ENCODE measurements at regions not wholly inside any gene's neighbourhood (a gene's known extent, or its start where the extent isn't known, plus 50 kb on each side); places are given as distances from the start of the nearest gene placed in this dataset.

DNA sequence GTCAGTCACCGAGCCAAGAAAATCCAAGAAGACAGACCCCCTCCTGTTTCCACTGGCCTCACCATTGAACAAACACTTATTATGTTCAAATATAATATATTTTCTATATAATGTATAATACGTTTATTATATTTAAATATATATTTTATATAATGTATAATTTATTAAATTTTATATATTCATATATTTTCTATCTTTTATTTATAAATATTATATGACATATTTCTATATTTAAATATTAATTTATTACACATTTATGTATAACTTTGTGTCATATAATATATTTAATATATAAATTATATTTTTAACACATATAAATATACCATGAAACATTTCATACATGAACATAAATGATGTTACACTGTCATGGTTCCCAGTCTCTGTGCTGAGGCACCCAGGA lies 60.9 kb upstream of the RMDN2 start:
- DNase-seq (ENCODE audit: low read depth): no peak

DNA sequence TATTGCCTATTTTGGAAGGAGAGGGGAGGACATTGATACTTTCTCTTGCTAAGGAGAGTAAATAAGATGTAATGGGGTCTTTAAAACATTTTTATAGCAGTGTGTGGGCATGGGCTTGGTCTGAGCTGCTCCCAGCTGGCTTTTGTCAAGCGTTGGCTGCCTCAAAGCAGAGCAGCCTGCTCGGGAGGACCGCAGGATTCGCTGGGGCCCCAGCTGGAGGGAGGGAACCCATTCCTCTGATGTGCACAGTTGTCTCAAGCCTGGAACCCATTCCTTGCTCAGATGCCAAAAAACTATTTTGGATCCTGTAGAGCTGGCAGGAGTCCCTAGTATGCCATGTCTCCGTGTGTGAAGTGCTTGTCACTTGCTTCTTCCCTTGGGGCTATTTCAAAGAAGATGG lies 59.4 kb upstream of the RMDN2 start:
- DNase-seq (ENCODE audit: low read depth): no peak

DNA sequence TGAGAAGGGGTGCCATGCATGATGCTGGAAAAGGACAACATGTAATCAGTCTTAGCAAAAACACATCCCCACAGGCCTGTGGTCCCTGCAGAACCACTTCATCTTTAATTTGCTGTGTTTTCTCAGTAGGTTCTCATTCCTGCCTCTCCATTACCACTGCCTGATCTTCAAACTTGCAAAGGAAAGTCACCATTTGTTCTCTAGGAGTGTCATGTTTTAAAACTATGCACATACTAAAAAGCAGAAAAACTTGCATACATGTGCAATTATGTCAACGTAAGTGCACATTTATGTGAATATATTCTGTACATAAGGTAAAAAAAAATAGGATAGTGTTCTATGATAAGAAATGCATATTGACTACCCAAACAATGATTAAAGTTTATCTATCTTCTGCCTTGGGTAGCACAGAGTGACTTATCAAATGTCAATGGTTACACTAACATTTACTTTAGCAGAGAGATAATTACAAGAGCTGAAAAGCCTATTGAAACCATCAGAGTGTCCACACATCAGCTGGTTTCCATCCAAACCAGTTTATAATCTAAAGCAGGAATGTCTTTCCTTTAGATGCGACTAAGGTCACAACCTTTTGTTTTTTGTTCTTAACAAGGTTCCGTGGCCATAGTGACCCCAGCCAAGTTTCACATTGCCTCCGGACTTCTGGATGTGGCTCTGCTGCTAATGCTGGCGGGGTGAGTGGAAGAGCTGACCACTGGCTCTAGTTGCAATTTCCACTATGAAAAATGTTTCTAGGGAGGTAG lies 58.7 kb upstream of the RMDN2 start:
- DNase-seq (ENCODE audit: low read depth): no peak

DNA sequence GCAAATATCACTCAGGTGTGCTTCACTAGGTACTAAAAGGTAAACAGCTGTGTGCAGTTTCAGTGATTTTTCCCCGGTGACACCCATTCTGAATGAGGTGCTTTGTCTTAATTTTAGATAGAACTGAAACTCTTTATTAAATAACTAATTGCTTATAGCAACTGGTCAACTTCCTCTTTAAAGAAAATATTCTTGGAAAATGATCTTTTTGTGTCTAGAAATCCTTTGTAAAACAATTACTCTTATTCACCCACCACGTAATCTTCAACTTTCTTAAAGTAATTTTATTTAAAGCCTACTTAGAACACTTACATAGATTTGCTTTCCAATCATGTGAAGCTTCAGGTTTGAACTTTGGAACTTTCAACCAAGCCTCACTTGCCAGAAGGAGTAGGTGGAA lies 57.9 kb upstream of the RMDN2 start:
- DNase-seq (ENCODE audit: low read depth): no peak

DNA sequence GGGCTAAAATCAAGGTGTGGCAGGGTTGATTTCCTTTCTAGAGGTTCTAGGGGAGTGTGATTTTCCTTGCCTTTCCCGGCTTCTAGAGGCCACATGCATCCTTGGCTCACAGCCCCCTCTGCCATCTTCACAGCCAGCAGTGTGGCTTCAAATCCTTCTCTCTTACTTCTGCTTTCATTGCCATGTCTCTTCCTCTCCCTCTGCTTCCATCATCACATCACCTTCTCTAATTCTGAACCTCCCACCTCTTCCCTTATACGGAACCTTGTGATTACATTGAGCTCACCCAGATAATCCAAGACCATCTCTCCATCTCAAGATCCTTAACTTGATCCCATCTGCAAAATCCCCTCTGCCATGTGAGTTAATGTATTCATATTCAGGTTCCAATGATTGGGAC lies 56.2 kb upstream of the RMDN2 start:
- DNase-seq (ENCODE audit: low read depth): no peak

DNA sequence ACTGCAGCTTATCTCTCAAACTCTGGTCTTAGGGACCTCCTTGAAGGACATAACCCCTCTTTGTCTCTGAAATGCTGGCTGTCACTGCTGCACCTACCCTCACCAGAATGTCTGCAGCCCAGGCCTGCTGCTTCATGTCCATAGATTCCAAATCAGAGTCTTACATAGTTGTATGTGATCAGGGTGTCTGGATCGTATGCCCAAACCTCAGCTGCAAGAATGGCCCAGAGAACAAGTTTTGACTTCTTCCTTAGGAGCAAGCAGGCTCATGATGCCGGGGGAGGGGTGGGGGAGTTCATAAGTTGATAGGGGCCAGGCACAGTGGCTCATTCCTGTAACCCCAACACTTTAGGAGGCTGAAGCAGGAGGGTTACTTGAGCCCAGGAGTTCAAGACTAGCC lies 55.8 kb upstream of the RMDN2 start:
- no peak for DNase-seq (ENCODE audit: low read depth)

DNA sequence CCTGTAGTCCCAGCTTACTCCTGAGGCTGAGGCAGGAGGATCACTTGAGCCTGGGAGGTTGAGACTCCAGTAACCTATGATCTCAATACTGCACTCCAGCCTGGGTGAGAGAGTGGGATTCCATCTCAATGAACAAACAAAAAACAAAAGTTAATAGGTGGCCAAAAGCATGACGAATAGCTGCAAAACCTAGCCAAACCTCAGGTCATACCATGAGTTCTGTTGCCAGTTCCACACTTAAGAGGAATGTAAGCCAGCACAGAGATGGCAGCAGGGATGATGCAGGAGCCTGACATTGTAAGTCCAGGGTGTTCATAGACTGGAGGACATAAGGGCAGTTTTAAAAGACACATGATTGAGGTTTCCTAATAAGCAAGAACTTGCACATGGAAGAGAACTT lies 55.3 kb upstream of the RMDN2 start:
- no peak for DNase-seq (ENCODE audit: low read depth)

DNA sequence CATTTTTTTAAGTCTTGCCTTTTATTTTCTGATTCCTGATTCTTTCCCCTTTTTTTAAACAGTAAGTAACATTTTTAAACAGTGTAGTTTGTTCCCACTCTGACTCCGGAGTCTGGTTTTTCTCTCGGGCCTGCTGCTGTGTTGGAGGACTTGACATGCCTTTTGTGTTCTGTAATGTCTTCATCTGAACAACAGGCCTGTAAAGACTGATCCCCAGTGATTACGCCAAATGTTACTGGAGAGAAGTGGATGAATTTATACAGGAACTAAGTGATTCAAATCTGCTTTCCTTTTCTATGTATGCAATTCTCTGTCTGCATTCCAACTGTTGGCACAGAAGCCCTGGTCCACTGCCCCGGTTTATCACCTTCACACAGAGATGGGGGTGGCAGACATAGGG lies 54.3 kb upstream of the RMDN2 start:
- no peak for DNase-seq (ENCODE audit: low read depth)

DNA sequence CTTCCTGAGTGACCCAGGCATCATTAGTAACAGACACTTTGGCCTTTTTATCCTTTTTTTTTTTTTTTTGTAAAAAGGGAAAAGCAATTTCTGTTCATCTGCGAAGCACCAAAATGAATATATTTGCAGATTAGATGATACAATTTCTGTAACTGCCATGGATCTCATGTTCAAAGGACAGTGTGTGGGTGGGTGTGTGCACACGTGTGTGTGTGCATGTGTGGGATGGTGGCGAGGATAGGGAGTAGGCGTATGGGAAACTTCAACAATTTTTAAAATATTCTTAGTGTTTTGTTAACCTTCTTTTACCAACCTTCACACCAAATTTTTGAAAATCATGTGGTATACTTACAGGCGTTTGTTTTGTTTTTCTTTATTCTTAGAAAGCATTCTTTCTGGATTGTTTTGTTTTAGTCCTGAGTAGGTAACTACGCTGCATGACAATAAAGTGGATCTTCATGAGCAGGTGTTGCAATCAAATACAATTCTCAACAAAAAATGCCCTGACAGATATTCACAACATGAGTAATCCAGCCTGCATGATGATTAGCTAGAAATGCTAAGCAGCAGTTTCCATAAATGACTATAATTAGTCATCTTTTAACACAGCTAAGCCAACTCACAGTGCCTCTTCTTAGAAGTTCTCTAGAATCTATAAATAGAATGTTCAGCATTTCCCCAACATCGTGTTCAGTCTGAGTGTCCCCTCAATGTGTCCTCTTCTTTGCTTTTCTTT lies 53.5 kb upstream of the RMDN2 start:
- DNase-seq (ENCODE audit: low read depth): peak; percentile 76

DNA sequence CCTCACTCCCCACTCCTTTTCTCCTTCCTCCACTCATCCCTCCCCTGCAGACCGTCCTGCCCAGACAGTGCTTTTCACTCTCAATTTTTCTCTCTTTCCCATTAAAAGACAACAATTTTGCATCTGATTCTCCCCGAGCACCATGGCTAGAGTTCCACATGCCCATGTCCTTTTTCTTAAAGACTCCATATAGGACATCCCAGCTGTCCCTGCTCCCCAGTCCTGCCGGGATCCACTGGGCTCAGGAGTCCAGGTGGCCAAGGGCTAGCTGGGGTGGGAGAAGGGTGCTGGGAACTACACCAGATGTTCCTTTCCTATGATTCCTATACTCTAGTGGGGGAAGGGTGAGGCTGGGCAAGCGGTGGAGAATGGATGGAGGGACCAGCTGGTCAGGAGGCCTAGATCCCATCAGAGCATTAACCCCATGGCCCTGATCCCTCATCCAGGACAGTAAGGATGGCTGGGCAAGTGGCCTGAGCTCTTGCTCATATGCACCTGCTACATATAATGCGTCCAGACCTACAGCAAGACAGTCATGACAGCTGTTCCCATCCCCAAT lies 52.8 kb upstream of the RMDN2 start:
- DNase-seq (ENCODE audit: low read depth): no peak

DNA sequence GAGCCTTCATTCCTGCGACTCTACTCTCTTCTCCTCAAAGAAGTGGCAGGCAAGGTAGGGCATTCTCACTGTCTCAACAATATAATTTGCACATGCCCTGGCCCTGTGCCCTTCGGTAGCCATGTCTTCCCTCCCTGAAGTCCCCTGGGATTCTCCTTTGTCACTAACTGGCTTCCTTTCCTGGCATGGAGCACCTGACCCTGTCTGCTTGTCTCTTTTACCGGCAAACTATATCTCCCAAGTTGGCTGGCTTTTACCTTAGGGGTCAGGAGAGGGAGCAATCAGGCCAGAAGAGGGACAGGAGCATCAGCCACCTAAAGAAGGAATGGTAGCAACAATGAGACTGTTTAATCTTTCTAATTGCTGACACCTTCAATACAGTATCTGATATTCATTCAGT lies 51.9 kb upstream of the RMDN2 start:
- no peak for DNase-seq (ENCODE audit: low read depth)

DNA sequence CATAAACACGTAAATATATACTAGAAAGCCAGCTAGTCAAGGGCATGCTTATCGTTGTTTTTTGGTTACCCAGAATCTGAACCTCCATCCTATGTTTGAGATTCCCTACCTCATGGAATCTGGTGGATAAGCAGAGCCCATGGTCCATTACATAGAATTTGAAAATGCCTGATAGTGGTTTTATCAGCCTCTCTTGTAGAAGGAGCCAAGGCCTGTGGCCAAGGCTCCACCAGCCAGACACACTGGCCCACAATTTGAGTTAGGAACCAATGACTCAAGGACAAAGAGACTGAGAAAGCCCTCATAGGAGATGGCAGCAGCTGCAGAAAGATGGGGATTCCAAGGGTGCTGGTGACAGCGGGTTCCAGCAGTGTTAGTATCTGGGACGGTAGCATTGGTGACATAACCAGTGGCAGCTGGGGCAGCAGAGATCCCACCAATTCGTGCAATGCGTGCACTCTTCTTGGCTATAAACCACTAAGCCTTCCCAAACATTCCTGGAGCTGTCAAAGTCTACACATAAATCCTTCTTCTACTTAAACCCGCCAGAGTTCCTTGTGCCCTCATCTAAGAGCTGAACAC lies 51.2 kb upstream of the RMDN2 start:
- no peak for DNase-seq (ENCODE audit: low read depth)

DNA sequence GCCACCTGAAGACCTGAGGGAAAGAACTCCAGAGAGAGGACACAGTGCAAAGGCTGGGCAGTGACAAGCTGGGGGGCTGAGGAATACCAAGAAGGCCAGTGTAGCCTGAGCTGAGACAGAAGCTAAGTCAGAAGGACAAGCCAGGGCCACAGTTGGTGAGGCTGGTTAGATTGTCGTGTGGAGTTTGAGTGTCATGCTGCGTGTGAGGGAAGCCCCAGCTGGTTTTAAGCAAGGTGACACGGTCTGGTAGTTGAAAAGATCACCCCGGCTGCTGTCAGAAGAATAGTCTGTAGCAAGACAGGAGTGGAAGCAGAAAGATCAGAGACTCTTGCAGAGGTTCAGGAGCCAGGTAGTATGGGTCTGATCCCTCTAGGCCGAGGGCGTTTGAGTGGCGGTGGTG lies 50.6 kb upstream of the RMDN2 start:
- no peak for DNase-seq (ENCODE audit: low read depth)

All from HT1080 (cell line).